NCI-H1436 treated with DMSO at 0.1 percent for 48 hours (cell line): ENCODE measurements at regions not wholly inside any gene's neighbourhood (a gene's known extent, or its start where the extent isn't known, plus 50 kb on each side); places are given as distances from the start of the nearest gene placed in this dataset.
"Not testable (repeated sequence)": the region's sequence is repeated elsewhere in the genome, so short reads cannot be mapped to it uniquely, and the experiment has no call there.

ENCODE experiments used
- DNase-seq: peaks from one replicate; lab custom pipeline; 2025; lab: John Stamatoyannopoulos, UW

- no peak for DNase-seq
Measured at GRCh38 chr11:134501406-134502152, 89.5 kb upstream of the B3GAT1 start.

GRCh38 chr11:134500621-134501020, 88.6 kb upstream of the B3GAT1 start:
- DNase-seq = no peak

GRCh38 chr11:134499990-134500389, 87.9 kb upstream of the B3GAT1 start:
- DNase-seq = no peak

- no peak for DNase-seq
Measured at GRCh38 chr11:134498326-134499139, 86.5 kb upstream of the B3GAT1 start.

GRCh38 chr11:134497586-134497985, 85.5 kb upstream of the B3GAT1 start:
- DNase-seq = no peak

- DNase-seq = not testable (repeated sequence)
Measured at GRCh38 chr11:134496058-134496457, 84.0 kb upstream of the B3GAT1 start.

- not testable (repeated sequence) for DNase-seq
Measured at GRCh38 chr11:134494395-134494794, 82.4 kb upstream of the B3GAT1 start.

- DNase-seq = not testable (repeated sequence)
Measured at GRCh38 chr11:134492411-134492810, 80.4 kb upstream of the B3GAT1 start.

- no peak for DNase-seq
Measured at GRCh38 chr11:134489728-134490127, 77.7 kb upstream of the B3GAT1 start.

GRCh38 chr11:134488913-134489312, 76.9 kb upstream of the B3GAT1 start:
- DNase-seq = no peak

- DNase-seq = no peak
Measured at GRCh38 chr11:134488512-134488911, 76.5 kb upstream of the B3GAT1 start.

- DNase-seq = no peak
Measured at GRCh38 chr11:134487696-134488095, 75.7 kb upstream of the B3GAT1 start.

GRCh38 chr11:134486704-134487103, 74.7 kb upstream of the B3GAT1 start:
- DNase-seq = no peak

- DNase-seq = no peak
Measured at GRCh38 chr11:134486106-134486505, 74.1 kb upstream of the B3GAT1 start.

GRCh38 chr11:134485316-134485715, 73.3 kb upstream of the B3GAT1 start:
- no peak for DNase-seq

GRCh38 chr11:134483857-134484256, 71.8 kb upstream of the B3GAT1 start:
- DNase-seq = no peak

- no peak for DNase-seq
Measured at GRCh38 chr11:134483291-134483690, 71.2 kb upstream of the B3GAT1 start.

GRCh38 chr11:134482865-134483264, 70.8 kb upstream of the B3GAT1 start:
- DNase-seq = no peak

- no peak for DNase-seq
Measured at GRCh38 chr11:134481933-134482527, 70.0 kb upstream of the B3GAT1 start.

- DNase-seq = no peak
Measured at GRCh38 chr11:134481135-134481534, 69.1 kb upstream of the B3GAT1 start.

- no peak for DNase-seq
Measured at GRCh38 chr11:134480136-134480712, 68.2 kb upstream of the B3GAT1 start.
